HG02610 (cell line): ENCODE measurements at regions not wholly inside any gene's neighbourhood (a gene's known extent, or its start where the extent isn't known, plus 50 kb on each side); places are given as distances from the start of the nearest gene placed in this dataset.
"Not testable (repeated sequence)": the region's sequence is repeated elsewhere in the genome, so short reads cannot be mapped to it uniquely, and the experiment has no call there.

Experiments
- ATAC-seq: cut with Tn5 transposase; IDR thresholded peaks from one replicate; pipeline ENCODE4 v1.9.1; 2021; ENCODE audit warnings: mild to moderate bottlenecking, moderate library complexity; ENCODE audit not compliant: unreplicated experiment

DNA sequence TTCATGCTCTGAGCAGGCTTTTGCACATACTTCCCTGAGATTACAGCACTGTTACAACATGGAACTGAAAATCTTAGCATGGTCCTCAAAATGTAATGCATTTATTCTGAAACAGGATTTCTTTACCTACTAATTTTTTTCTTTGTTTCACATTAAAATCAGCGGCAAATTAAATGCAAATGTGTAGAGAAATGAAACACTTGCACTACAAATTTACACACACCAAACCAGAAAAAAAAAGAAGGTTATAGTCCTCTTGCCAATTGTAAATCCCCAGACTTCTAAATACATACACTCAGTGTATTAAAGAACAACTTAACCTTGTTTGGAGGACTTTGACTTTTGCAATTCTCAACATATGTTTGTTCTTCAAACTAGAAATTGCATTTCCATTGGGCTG, 210.9 kb upstream of the TBX18 start:
- ATAC-seq, result no peak

DNA sequence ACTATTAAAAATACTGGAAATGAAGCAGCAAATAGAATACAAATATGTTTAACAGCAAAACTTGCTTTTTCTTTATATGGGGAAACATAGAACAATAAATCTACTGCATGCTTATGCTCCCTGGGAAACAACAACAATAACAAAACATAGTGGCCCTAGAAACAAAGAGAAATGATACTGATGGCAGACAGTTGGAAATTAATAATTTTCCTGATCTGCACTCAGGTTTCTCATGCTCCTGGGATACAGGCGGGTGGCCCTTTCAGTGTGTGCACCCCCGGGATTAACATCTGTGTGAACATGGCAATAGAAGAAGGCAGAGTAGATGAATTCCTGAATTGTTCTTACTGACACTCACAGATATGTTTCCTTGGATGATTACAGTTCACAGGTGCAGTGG, 209.2 kb upstream of the TBX18 start:
- no peak for ATAC-seq

DNA sequence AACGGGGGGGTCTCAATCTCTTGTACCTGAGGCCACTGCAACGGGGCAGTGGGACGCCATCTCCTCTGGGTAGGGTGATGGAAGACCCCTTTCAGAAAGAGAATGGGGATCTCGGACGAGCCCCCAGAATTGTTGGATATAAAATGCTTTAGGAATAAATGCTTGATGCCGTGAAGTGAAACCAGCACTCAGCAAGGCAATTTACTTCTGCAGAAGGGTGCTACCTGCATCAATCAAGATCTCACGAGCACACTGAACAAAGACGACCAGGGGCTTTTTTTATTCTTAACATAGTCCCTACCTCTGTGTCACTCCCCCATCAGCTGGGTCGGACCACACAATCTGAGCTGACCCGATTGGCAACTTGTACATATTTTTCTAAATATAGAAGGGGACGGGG, 203.6 kb upstream of the TBX18 start:
- ATAC-seq, result no peak

DNA sequence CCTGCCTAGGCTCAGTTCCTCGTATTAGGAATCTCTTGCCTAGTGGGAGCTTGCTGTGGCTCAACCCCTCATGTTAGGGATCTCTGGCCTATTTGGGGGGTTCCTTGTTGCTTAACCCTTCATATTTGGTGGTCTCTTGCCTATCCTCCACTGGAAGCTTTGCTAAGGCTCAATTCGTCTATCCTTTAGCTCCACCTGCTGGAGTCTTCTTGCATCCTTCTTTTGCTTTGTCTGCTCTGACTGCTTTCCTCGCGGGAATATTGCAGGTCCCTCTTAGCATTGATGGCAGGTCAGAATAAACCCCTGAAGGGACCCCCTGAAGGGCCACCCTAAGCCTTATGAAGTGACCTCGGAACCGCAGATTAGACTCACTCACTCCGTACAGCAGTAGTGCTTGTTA, 203.0 kb upstream of the TBX18 start:
- no peak for ATAC-seq

DNA sequence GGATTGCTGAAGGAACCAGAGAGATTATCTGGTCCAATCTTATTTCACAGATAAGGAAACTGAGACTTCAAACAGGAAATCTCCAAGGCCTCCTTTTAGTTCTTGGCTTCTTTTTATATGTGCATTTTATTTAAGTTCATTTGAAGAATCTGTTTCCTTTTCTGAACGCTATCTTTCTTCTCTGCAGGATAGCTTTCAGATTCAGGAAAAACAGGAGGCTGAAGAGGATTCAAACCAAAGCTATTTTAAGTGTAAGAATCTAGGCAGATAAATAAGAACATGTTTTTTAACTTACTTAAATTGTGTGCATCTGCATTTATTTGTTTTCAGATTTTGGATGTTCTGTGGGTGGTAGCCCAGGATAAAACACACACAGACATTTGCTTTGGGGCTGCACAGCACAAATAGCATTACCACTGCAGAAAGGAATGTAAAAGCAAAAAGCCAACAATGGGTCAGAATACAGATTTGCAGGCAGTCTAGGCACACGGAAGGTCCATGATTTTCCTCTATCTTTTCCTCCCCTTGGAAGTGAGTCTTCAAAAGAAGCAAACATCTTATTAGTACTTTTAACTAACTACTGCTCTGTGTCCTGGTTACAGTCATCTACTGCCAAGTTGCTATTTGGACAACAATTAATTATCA, 188.8 kb upstream of the TBX18 start:
- ATAC-seq, result no peak

DNA sequence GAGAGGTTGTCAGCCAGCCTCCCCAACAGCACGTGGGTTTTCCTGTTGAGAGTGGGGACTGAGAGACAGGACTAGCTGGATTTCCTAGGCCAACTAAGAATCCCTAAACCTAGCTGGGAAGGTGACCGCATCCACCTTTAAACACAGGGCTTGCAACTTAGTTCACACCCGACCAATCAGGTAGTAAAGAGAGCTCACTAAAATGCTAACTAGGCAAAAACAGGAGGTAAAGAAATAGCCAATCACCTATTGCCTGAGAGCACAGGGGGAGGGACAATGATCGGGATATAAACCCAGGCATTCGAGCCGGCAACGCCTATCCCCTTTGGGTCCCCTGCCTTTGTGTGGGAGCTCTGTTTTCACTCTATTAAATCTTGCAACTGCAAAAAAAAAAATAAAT, 180.5 kb upstream of the TBX18 start:
- ATAC-seq, result not testable (repeated sequence)

DNA sequence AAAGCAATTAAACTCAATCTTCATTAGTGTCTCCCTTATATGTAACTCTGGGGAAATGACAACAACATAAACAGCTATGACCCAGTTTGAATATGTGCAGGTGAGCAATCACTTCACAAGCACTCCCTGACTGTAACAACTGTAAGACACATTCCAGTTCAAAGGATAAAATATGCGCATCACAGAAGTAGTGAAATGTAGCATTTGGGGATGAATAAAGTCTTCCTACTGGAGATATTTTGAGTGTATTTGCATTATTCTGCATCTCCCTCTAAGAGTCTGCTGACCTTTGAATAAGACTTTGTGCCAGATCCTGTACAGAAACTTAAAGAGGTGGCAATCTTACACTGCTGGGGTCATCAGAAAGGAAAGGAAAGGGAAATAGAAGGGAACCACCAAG, 179.5 kb upstream of the TBX18 start:
- no peak for ATAC-seq

DNA sequence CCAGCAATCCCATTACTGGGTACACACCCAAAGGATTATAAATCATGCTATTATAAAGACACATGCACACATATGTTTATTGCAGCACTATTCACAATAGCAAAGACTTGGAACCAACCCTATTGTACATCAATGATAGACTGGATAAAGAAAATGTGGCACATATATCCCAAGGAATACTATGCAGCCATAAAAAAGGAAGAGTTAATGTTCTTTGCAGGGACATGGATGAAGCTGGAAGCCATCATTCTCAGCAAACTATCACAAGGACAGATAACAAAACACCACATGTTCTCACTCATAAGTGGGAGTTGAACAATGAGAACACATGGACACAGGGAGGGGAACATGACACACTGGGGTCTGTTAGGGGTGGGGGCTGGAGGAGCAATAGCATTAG, 177.2 kb upstream of the TBX18 start:
- ATAC-seq, result not testable (repeated sequence)

DNA sequence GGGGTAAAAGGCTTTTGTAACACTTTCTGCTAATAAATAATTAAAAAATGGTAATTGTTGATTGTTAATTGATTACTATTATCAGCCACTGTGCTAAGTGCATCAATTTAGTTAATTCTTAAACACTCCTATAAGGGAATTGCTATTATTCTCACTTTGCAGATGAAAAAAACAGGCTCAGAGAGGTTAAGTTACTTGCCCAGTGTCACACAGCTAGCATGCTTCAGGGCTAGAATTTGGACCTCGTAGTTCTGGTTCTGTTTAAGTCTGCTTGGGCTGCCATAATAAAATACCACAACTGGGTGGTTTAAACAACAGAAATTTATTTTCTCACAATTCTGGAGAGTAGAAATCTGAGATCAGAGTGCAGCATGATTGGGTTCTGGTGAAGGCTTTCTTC, 164.8 kb upstream of the TBX18 start:
- ATAC-seq, result no peak

DNA sequence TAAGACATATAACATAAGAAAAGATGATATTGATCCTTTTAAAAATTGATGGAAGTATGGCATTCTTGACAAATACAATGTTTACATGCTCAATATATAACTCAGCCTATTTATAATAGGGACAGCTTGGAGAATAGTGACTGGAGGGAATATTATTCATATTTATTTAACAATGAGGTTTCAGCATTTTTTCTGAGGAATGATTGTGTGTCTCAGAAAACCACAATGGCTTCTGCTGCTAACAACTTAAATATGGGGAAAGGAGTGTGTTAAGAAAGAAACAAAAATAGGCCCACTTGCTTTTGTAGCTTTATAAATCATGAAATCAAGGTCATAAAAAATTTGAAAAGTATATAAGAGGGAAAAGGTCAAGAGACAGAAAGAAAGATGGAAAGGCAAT, 163.2 kb upstream of the TBX18 start:
- no peak for ATAC-seq

DNA sequence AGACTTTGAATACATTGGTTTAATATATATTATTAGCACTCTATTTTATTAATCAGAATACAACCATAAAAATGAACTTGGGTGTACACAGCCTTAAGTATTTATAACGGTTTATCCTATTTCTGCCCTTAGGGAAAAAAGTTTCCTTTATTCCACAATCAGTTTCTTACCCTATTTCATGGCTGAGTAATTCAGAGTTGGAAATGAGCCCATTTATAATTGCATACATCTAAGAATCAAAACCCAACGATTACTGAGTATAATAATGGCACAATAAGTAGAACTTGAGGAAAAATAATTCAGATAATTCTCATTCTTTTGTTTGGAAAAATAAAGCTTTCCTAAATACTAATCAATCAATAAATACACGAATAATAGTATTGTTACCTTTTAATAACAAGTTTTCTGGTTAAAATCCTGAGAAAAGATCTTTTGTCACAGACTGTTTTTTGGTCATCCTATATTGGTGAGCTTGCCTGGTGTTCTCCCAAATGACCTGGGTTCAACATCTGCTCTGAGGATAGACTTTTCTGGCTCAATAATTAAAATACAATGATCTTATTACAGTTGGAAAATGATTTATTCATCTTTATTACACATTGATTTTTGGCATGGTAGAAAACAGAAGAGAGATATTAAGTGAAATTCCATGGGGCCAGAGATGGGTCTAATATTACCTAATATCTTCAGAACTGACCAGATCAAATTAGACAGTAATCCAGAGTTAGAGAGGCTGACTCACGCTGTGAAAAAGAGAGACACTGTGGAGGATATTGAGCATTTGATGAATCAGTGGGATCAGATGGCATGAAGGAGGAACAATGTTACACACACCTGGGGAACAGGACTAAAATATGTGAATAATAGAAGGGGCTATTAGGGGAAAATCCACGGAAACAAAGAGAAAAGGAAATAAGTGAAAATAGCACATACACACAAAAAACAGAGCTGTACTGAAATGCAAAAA, 162.1 kb upstream of the TBX18 start:
- ATAC-seq, result no peak

DNA sequence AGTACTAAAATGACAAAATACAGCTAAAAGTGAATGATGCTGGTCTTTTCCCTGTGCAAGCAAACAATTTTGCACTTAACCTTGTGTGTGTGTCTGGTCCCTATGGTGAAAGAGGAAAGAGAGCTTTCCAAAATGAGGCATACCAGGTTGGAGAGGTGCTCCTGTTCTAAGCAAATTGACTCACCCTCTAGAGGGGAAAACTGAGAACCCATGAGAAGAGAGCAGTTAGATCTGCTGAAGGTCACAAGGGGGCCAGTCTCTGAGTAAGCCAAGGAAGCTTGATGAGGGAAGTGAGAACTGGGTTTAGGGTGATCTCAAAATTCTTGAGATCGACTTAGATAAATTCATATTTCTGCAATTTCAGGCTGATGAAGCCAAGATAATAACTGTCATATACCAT, 157.5 kb upstream of the TBX18 start:
- ATAC-seq, result no peak

DNA sequence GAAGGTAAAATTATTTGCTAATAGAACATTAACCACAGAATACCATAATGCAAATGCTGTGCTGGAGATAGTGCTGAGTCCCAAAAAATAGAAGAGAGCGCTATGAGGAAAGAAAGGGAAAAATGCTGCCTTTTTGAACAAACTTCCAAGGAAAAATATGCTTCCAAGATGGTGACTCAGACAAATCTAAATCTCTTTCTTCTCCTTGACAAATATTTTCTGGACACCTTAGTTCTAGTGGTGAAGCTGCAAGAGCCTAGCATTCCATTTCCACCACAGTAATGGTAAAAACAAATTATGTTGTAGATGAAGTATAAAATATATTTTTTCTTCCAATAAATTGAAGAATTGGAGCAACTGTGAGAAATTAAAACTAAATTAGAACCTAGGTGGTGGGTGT, 155.6 kb upstream of the TBX18 start:
- no peak for ATAC-seq

DNA sequence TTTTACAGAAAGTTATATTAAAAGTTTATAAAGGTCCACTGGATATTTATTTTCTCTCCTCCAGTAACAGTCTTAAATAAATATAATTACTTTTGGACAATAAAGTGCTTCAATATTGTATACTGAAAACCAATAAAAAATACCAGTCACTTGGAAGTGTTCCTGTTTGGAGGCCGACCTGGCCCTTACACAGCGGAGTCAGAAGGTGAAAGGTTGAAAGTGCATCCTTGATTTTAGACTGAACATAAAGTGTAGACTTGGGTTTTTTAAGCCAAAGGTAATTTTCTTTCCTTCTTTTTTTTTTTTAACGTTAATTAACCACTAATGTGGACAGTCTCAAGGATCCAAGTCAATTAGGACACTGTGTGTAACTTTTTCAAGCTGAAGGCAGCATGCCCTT, 152.3 kb upstream of the TBX18 start:
- no peak for ATAC-seq

DNA sequence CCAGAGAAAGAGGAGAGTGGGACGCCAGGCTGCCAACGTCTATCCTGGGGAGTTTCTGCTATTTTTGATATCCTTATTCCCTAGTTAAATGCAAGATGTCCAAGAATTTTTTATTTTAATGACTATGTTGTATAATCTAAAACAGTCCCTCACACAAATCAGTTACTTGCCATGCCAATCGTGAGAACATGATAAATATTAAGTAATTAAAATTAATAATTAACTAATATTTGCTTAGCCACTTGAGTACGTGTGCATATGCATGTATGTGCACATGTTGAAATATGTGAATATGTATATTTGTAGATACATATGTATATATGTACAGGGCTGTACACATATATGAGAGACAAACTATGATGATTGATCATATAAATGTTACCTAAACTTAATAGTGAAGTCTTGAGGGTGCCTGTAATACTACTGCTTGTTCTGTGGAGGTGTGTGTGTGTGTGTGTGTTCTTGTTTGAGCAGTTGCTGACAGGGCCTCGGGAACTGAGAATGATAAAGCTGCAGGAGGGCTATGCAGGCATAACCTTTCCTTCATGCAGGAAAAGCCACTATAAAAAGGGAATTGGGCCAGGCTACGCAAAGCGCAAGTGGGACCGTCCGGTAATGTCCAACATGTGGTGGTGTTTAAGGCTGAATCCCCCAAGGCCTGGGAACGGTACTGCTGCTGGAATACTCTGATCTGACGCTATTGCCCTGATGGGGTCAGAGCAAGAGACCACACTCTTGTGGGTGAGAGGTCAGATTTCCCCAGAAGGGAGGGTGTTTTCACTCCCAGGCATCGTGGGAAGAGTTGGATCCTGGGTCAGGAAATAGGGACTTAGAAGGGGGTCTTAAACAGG, 148.3 kb upstream of the TBX18 start:
- no peak for ATAC-seq

DNA sequence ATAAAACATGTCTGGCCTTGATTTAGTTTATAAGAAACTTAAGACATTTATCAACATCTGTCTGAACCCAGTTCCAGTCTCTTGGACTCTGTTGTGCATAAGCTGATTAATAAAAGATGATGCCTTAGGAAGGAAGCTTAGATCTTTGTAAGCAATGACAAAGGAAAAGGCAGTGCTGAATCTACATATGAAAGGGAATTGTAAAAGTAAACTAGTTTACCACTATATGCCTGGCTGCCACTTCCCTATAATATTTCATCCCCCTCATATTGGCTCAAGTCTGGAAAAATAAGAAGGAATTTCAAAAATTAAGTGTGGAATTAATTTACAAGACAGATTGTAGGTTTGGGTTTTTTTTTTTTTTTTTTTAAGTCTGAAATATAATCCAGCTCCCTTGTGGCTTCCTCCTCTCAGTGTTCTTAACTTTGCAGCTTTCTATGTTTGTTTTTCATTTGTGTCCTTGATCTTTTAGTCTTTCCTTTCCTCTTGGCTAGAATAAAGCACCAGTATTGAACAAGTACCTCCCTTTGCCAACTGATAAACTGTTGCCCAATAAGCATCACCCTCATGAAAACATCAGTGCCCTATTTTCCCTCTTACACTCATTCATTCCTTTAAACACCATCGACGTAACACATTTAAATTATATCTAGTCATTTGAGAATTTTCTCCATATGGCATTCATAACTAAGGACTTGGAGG, 146.7 kb upstream of the TBX18 start:
- no peak for ATAC-seq

DNA sequence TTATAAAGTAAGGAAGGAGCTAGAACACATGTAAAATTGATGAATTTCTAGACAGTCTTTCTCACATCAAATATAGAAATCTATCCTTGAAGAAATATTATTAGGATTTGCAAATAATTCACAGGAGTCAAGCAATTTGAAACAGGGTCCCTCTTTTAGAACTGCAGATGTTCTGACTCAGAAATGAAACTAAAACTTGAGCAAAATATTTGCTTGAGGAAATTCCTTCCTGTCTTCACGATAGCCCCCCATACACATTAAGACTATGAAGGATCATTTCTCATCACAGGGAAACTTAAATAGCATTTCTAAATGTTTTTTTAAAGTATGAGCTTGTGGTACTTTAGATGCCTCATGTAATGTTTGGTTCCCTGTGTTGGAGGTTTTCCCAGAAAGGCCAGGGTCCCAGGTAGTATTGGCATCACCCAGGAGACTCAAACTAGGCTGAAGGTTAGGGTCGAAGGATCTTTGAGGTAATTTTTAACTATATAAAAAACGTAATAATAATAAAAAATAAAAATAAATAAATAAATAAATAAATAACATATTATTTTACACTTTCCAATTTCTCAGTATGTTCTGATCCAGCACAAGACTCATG, 144.0 kb upstream of the TBX18 start:
- ATAC-seq, result no peak

DNA sequence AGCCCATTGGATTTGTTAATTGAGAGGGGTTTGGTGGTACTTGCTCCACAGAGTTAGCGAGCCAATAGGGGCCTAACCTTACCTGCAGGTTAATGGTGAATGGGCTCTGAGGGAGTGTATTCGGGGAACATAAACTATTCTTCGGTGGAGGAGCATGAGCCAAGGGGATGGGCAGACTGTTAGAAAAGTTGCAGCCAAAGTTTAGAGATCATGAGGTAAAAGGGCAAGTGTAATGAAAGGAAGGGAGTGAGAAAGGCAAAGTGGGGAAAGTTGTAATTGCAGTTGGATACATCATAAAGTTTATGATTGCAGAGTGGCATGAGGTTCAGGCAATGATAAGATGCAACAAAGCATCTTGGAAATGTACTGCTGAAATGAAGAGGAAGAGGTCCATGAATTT, 142.1 kb upstream of the TBX18 start:
- ATAC-seq, result no peak

DNA sequence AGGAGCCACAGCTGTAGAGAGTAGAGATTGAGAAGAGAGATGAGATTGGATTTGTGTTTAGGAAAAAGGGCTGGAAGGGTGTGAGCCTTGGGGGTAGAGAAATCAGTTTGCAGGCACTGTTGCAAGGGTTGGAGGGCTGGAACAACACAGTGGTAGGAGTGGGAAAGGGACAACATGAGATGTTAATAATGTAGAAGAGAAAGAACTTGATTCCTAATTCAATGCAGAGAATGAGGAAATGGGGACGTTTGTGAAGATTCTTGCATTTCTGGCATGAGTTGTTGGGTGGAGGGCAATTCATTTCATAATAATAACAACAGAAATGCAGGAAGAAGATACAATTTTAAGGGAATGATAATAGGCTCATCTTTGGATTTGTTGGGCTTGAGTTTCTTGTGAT, 141.4 kb upstream of the TBX18 start:
- no peak for ATAC-seq

DNA sequence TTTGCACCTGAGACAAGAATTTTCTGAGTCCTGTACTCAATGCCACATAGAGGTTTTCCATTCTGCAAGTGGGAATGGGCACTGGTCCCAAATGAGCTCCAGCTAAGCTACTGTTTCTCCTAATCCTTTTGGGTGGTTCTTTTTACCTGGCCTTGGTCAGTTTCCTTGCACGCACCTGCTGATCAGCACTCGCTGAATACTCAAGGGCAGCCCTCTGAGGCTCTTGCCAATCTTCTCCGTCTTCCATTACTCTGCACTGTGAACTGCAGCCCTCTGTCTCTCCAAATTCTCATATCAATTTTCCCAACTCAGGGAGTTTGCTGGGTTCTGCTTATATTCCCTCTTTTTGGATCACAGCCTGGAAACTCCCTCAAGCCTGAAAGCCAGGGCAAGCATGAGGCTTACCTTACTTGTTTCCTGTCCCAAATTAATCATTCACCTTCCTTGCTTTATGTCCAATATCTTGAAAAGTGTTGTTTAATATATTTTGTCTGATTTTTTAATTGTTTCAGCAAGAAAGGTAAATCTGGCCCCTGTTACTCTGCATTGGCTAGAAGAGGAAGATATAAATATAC, 138.0 kb upstream of the TBX18 start:
- no peak for ATAC-seq
